GM12878 (cell line): ENCODE measurements at regions not wholly inside any gene's neighbourhood (a gene's known extent, or its start where the extent isn't known, plus 50 kb on each side); places are given as distances from the start of the nearest gene placed in this dataset.

ENCODE experiments used
- ATAC-seq: fragments of 200-7000 bp; cut with Tn5 transposase; 3 replicates; pipeline ENCODE4 v1.9.1; 2020; ENCODE audit warnings: mild to moderate bottlenecking, moderate library complexity
- BruUV-seq: library from RNA; stranded (reverse); fragments of 400-500 nt; replicated peaks from 2 replicates; lab custom pipeline; 2021; lab: Mats Ljungman, UMichigan
- CTCF ChIA-PET: fragments of 300-600 bp; sonication (Branson Sonifier 250); formaldehyde crosslinking; extraction: SDS; loops from one replicate; lab custom pipeline; 2021; ENCODE audit warnings: inconsistent platforms; lab: Yijun Ruan, JAX
- POLR2A ChIA-PET: fragments of 350-600 bp; formaldehyde crosslinking; extraction: SDS; loops from one replicate; lab custom pipeline; 2021; ENCODE audit warnings: inconsistent platforms; lab: Charles Lee
- RAD21 ChIA-PET: fragments of 300-600 bp; sonication (Branson Sonifier 250); formaldehyde crosslinking; loops from one replicate; lab custom pipeline; 2023; ENCODE audit warnings: antibody characterized with exemption; ENCODE audit not compliant: unreplicated experiment; lab: Charles Lee
- SMC1A ChIA-PET: fragments of 300-600 bp; sonication (Branson Sonifier 250); formaldehyde crosslinking; loops from one replicate; lab custom pipeline; 2023; ENCODE audit not compliant: unreplicated experiment, uncharacterized antibody; lab: Charles Lee
- DNase-seq: peaks from one replicate; pipeline ENCODE4 v3.0.0-alpha.2; 2011; ENCODE audit warnings: low read depth, low spot score
- FAIRE-seq: peaks from 3 replicates; lab custom pipeline; 2011; peaks lifted over from hg19 to GRCh38; lab: Jason Lieb, UNC
- H2AFZ ChIP-seq: 2 replicates; pipeline ENCODE4 v1.6.0; 2011; ENCODE audit warnings: low read depth, low read length, control low read depth; ENCODE audit not compliant: control insufficient read depth
- H3K27ac ChIP-seq: 2 replicates; pipeline ENCODE4 v1.5.1; 2011; ENCODE audit warnings: control low read depth; ENCODE audit not compliant: control insufficient read depth, insufficient read depth
- H3K27me3 ChIP-seq, 2 experiments: replicated peaks in 1 of 2; 2 replicates each; pipeline versions ENCODE4 v1.6.0 to v1.6.1; 2011; ENCODE audit warnings: low read length in 1 of 2; ENCODE audit not compliant: control insufficient read depth in 2 of 2, insufficient read depth in 2 of 2
- H3K36me3 ChIP-seq, 2 experiments: 2 replicates each; pipeline ENCODE4 v1.5.1; 2011; ENCODE audit warnings: low read length in 1 of 2; ENCODE audit not compliant: control insufficient read depth in 2 of 2, insufficient read depth in 2 of 2
- H3K4me1 ChIP-seq: 2 replicates; pipeline ENCODE4 v1.6.1; 2011; ENCODE audit warnings: mild to moderate bottlenecking, low read length, moderate library complexity, mixed read lengths; ENCODE audit not compliant: control insufficient read depth, insufficient read depth
- H3K4me2 ChIP-seq: 2 replicates; pipeline ENCODE4 v1.6.0; 2011; ENCODE audit warnings: control low read depth; ENCODE audit not compliant: control insufficient read depth, insufficient read depth
- H3K4me3 ChIP-seq: fragments of 200-600 bp; sonication (generic); 2 replicates; pipeline ENCODE4 v1.5.1; 2016
- H3K79me2 ChIP-seq: 2 replicates; pipeline ENCODE4 v1.6.0; 2011; ENCODE audit warnings: low read length; ENCODE audit not compliant: control insufficient read depth, insufficient read depth
- H3K9ac ChIP-seq: 2 replicates; pipeline ENCODE4 v1.8.0; 2011; ENCODE audit warnings: low read length, control low read depth, mixed read lengths; ENCODE audit not compliant: control insufficient read depth, insufficient read depth
- H3K9me3 ChIP-seq: replicated peaks from 3 replicates; pipeline ENCODE4 v1.5.1; 2011; ENCODE audit warnings: mild to moderate bottlenecking, low read length; ENCODE audit not compliant: control insufficient read depth, insufficient read depth
- H4K20me1 ChIP-seq: 2 replicates; pipeline ENCODE4 v1.6.0; 2011; ENCODE audit not compliant: control insufficient read depth, insufficient read depth
- BHLHE40 ChIP-seq, 2 experiments: fragments of 450-650 bp in 1 of 2; IDR thresholded peaks; 2 replicates each; pipeline ENCODE4 v1.6.1; 2011 to 2017; ENCODE audit warnings: low read depth in 2 of 2, borderline replicate concordance in 1 of 2, improper control_type of control experiment in 1 of 2, low read length in 1 of 2, mild to moderate bottlenecking in 1 of 2
- BMI1 ChIP-seq: fragments of 450-650 bp; IDR thresholded peaks from 2 replicates; pipeline ENCODE4 v1.6.1; 2016; ENCODE audit warnings: mild to moderate bottlenecking, moderate library complexity, borderline replicate concordance
- CEBPB ChIP-seq, 2 experiments: fragments of 150-350 bp in 1 of 2; IDR thresholded peaks; 2 replicates each; pipeline ENCODE4 v1.6.1; 2012 to 2014; ENCODE audit warnings: low read depth in 2 of 2, low read length in 2 of 2, borderline replicate concordance in 1 of 2, inconsistent platforms in 1 of 2
- FOS ChIP-seq: IDR thresholded peaks from 3 replicates; pipeline ENCODE4 v1.6.1; 2011; ENCODE audit warnings: borderline replicate concordance; ENCODE audit not compliant: insufficient read length; ENCODE audit errors: extremely low read depth
- FOXK2 ChIP-seq: fragments of 450-650 bp; IDR thresholded peaks from 2 replicates; pipeline ENCODE4 v1.6.1; 2017; ENCODE audit warnings: mild to moderate bottlenecking, moderate library complexity
- HSF1 ChIP-seq: fragments of 150-350 bp; IDR thresholded peaks from 2 replicates; pipeline ENCODE4 v1.6.1; 2014; ENCODE audit warnings: mild to moderate bottlenecking, low read depth, low read length
- IKZF2 ChIP-seq, 2 experiments: fragments of 450-650 bp; IDR thresholded peaks; 2 replicates each; pipeline ENCODE4 v1.6.1; 2017; ENCODE audit warnings: mild to moderate bottlenecking in 2 of 2, moderate library complexity in 2 of 2
- NFYB ChIP-seq: IDR thresholded peaks from 2 replicates; pipeline ENCODE4 v1.6.1; 2011; ENCODE audit warnings: low read depth, mild to moderate bottlenecking, low read length, improper control_type of control experiment, moderate library complexity; ENCODE audit not compliant: insufficient read depth
- NR2F1 ChIP-seq: fragments of 450-650 bp; conservative IDR thresholded peaks from 2 replicates; pipeline ENCODE4 v1.6.1; 2017; ENCODE audit warnings: mild to moderate bottlenecking
- NRF1 ChIP-seq: conservative IDR thresholded peaks from 2 replicates; pipeline ENCODE4 v1.6.1; 2011; ENCODE audit warnings: mild to moderate bottlenecking, low read depth, low read length, improper control_type of control experiment
- RCOR1 ChIP-seq: conservative IDR thresholded peaks from 2 replicates; pipeline ENCODE4 v1.6.1; 2012; ENCODE audit warnings: low read depth, low read length, improper control_type of control experiment
- SKIL ChIP-seq: fragments of 450-650 bp; IDR thresholded peaks from 2 replicates; pipeline ENCODE4 v1.6.1; 2017; ENCODE audit warnings: mild to moderate bottlenecking, low read depth, inconsistent platforms; ENCODE audit not compliant: poor library complexity, severe bottlenecking
- SRF ChIP-seq, 2 experiments: IDR thresholded peaks; 2 replicates each; pipeline ENCODE4 v1.6.1; 2011; ENCODE audit warnings: low read depth in 2 of 2, low read length in 2 of 2, mild to moderate bottlenecking in 1 of 2, moderate library complexity in 1 of 2
- WGBS: methylation state at CpG from one replicate; pipeline ENCODE4 v1.1.6; 2016; ENCODE audit warnings: low lambda C conversion rate; ENCODE audit not compliant: insufficient replicate concordance, insufficient coverage; ENCODE audit errors: missing lambda C conversion rate; 5-methylcytosine and 5-hydroxymethylcytosine counted together
- in situ Hi-C: fragments of 300-500 bp; cut with MboI; formaldehyde crosslinking; loops from 9 replicates; pipeline ENCODE4 v1.14.3; 2018; ENCODE audit warnings: mixed read lengths
- intact Hi-C: fragments of 100-400 bp; cut with micrococcal nuclease; formaldehyde crosslinking; loops from one replicate; pipeline ENCODE4 v1.14.2; 2022; ENCODE audit not compliant: unreplicated experiment

- TF ChIP-seq FOXK2: no peak
Observed at GRCh38 chr13:100837631-100838030, 163.0 kb upstream of the TMTC4 start (continued).

DNA sequence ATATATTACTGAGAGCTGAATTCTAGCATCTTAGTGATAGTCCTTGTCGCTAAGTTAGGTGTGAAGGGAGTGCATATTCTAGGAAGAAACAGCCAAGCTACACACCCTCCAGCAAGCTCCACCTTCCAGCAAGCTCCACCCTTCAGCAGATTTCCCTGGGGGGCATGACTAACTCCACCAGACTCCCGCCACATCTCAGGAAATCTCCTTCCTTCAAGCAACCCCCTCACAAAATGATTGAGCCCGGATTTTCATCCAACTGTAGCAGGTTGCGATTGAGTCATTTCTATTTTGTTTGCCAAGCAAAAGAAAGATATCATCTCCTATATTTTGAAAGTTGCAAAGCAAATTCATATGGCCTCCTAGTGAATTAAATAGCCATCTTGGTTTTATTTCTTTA lies 162.1 kb upstream of the TMTC4 start:
- Histone ChIP-seq H3K36me3 (no peaks in the 10 kb centered on the region), H4K20me1 (no peaks in the 10 kb centered on the region), H2AFZ (no peak overlapping the region), H3K9me3 (no peaks in the 10 kb centered on the region), H3K9ac (no peak overlapping the region), H3K4me1 (no peaks in the 10 kb centered on the region), H3K27me3 (no peaks in the 10 kb centered on the region), H3K4me2 (no peak overlapping the region), H3K79me2 (no peaks in the 10 kb centered on the region), H3K27ac (no peak overlapping the region), H3K4me3 (no peak overlapping the region)
- FAIRE-seq: no peak
- TF ChIP-seq IKZF2 (IDR thresholded peaks at IDR 0.05) (no peak), BHLHE40 (IDR thresholded peaks at IDR 0.05; ENCODE audit: borderline replicate concordance in 1 of 2, low read depth in 2 of 2, low read length in 1 of 2) (no peak), SRF (IDR thresholded peaks at IDR 0.05; ENCODE audit: low read depth in 2 of 2, low read length in 2 of 2) (no peak), NFYB (no peak), BMI1 (no peak), HSF1 (no peak), RCOR1 (no peak), SKIL (no peak), FOS (no peak), CEBPB (IDR thresholded peaks at IDR 0.05; ENCODE audit: borderline replicate concordance in 1 of 2, low read depth in 2 of 2, low read length in 2 of 2) (no peak), NR2F1 (no peak), NRF1 (no peak)
- no peak for ATAC-seq
- ChIA-PET RAD21 (no interaction called here), CTCF (no interaction called here), SMC1A (no interaction called here), POLR2A (no interaction called here)
- WGBS: 35% methylated on average over 4 of the region's 4 CpGs
- no TSS peak for BruUV-seq
- no peak for DNase-seq
- in situ Hi-C loops (no loop called here), intact Hi-C loops (no loop called here)
